H1 (cell line): ENCODE measurements at regions not wholly inside any gene's neighbourhood (a gene's known extent, or its start where the extent isn't known, plus 50 kb on each side); places are given as distances from the start of the nearest gene placed in this dataset.
A peak's percentile ranks its signal among the peaks of the same experiment; 100 is the strongest.

ENCODE experiments used
- CTCF ChIA-PET: fragments of 300-600 bp; sonication (Branson Sonifier 250); formaldehyde crosslinking; loops from one replicate; lab custom pipeline; 2021; ENCODE audit not compliant: partially characterized antibody; lab: Charles Lee
- POLR2A ChIA-PET: fragments of 300-600 bp; sonication (Branson Sonifier 250); formaldehyde crosslinking; loops from one replicate; lab custom pipeline; 2021; ENCODE audit warnings: inconsistent platforms; ENCODE audit not compliant: partially characterized antibody; lab: Charles Lee
- DNase-seq, 2 experiments: peaks; one replicate each; pipeline versions ENCODE4 v3.0.0 to v3.0.0-alpha.2; 2010 to 2022; ENCODE audit warnings: low spot score in 2 of 2, low read depth in 1 of 2, mixed read lengths in 1 of 2
- FAIRE-seq: peaks from 2 replicates; lab custom pipeline; 2011; peaks lifted over from hg19 to GRCh38; lab: Jason Lieb, UNC
- H2AFZ ChIP-seq: 2 replicates; pipeline ENCODE4 v1.8.1; 2012; ENCODE audit warnings: low read length, inconsistent platforms
- H2AK5ac ChIP-seq: 2 replicates; pipeline ENCODE4 v1.6.1; 2013; ENCODE audit warnings: low read depth, low read length
- H2BK120ac ChIP-seq: replicated peaks from 2 replicates; pipeline ENCODE3; 2013; ENCODE audit warnings: low read depth, low read length, inconsistent platforms
- H2BK12ac ChIP-seq: 2 replicates; pipeline ENCODE4 v1.6.1; 2013; ENCODE audit warnings: low read depth, low read length
- H2BK15ac ChIP-seq: 2 replicates; pipeline ENCODE4 v1.6.1; 2013; ENCODE audit warnings: low read length
- H2BK20ac ChIP-seq: 2 replicates; pipeline ENCODE4 v1.6.1; 2013; ENCODE audit warnings: low read length
- H2BK5ac ChIP-seq: 2 replicates; pipeline ENCODE4 v1.6.1; 2013; ENCODE audit warnings: low read depth, low read length
- H3K14ac ChIP-seq: 2 replicates; pipeline ENCODE4 v1.6.1; 2013; ENCODE audit warnings: inconsistent platforms; ENCODE audit not compliant: insufficient read length
- H3K18ac ChIP-seq: 2 replicates; pipeline ENCODE4 v1.6.1; 2013; ENCODE audit warnings: low read length; ENCODE audit errors: extremely low read depth
- H3K23ac ChIP-seq: 2 replicates; pipeline ENCODE4 v1.6.1; 2013; ENCODE audit warnings: inconsistent platforms; ENCODE audit not compliant: insufficient read length
- H3K23me2 ChIP-seq: 2 replicates; pipeline ENCODE4 v1.6.1; 2013; ENCODE audit warnings: low read depth, low read length
- H3K27ac ChIP-seq: 2 replicates; pipeline ENCODE4 v1.6.1; 2011; ENCODE audit warnings: low read depth, low read length, inconsistent platforms
- H3K27me3 ChIP-seq, 4 experiments: replicated peaks in 1 of 4; 1 replicate in 1 of 4; 2 replicates in 3 of 4; pipeline versions ENCODE4 v1.6.1 to v1.8.1; 2011 to 2013; ENCODE audit warnings: low read length in 3 of 4, mild to moderate bottlenecking in 3 of 4, inconsistent platforms in 2 of 4, mixed read lengths in 2 of 4, moderate library complexity in 1 of 4; ENCODE audit not compliant: control insufficient read depth in 3 of 4, insufficient read depth in 3 of 4; ENCODE audit errors: extremely low read depth in 1 of 4
- H3K36me3 ChIP-seq, 4 experiments: 2 replicates each; pipeline versions ENCODE4 v1.6.1 to v1.8.1; 2011 to 2013; ENCODE audit warnings: mild to moderate bottlenecking in 4 of 4, low read length in 3 of 4, moderate library complexity in 2 of 4, control low read depth in 1 of 4, inconsistent platforms in 1 of 4; ENCODE audit not compliant: insufficient read depth in 4 of 4, control insufficient read depth in 2 of 4
- H3K4ac ChIP-seq: replicated peaks from 2 replicates; pipeline ENCODE3; 2013; ENCODE audit warnings: low read length, low read depth, mixed read lengths, inconsistent platforms; ENCODE audit not compliant: insufficient read length
- H3K4me1 ChIP-seq, 4 experiments: replicated peaks in 1 of 4; 1 replicate in 1 of 4; 2 replicates in 3 of 4; pipeline versions ENCODE4 v1.6.1 to v1.8.1; 2011 to 2013; ENCODE audit warnings: low read length in 3 of 4, inconsistent platforms in 2 of 4, mixed read lengths in 1 of 4; ENCODE audit not compliant: insufficient read depth in 4 of 4, control insufficient read depth in 3 of 4
- H3K4me2 ChIP-seq, 2 experiments: 2 replicates each; pipeline versions ENCODE4 v1.6.1 to v1.8.1; 2011 to 2013; ENCODE audit warnings: low read depth in 2 of 2, low read length in 2 of 2, control low read depth in 1 of 2, inconsistent platforms in 1 of 2, mild to moderate bottlenecking in 1 of 2; ENCODE audit not compliant: insufficient read depth in 1 of 2
- H3K4me3 ChIP-seq, 4 experiments: fragments of 200-600, 300-600 bp in 1 of 4; sonication (generic), shearing (Covaris generic), sonication (Bioruptor Twin) in 1 of 4; 2 replicates each; pipeline versions ENCODE4 v1.5.1 to v1.8.1; 2011 to 2016; ENCODE audit warnings: low read length in 4 of 4, low read depth in 3 of 4, control low read depth in 2 of 4, inconsistent platforms in 2 of 4, mild to moderate bottlenecking in 2 of 4, mixed read lengths in 1 of 4, moderate library complexity in 1 of 4; ENCODE audit not compliant: insufficient read depth in 2 of 4; ENCODE audit errors: extremely low read depth in 1 of 4
- H3K56ac ChIP-seq: replicated peaks from 2 replicates; pipeline ENCODE3; 2013; ENCODE audit warnings: low read depth, mild to moderate bottlenecking, mixed read lengths, low read length, inconsistent platforms; ENCODE audit not compliant: insufficient read length
- H3K79me1 ChIP-seq: 2 replicates; pipeline ENCODE4 v1.6.1; 2013; ENCODE audit warnings: low read depth, low read length, control low read depth
- H3K79me2 ChIP-seq, 2 experiments: 2 replicates each; pipeline versions ENCODE4 v1.6.1 to v1.8.1; 2012 to 2013; ENCODE audit warnings: low read length in 2 of 2, mild to moderate bottlenecking in 2 of 2, inconsistent platforms in 1 of 2; ENCODE audit not compliant: insufficient read depth in 2 of 2, control insufficient read depth in 1 of 2
- H3K9ac ChIP-seq, 4 experiments: replicated peaks in 1 of 4; 1 replicate in 1 of 4; 2 replicates in 3 of 4; pipeline versions ENCODE4 v1.6.1 to v1.8.1; 2011 to 2013; ENCODE audit warnings: low read depth in 3 of 4, low read length in 3 of 4, control low read depth in 2 of 4, mild to moderate bottlenecking in 2 of 4, moderate library complexity in 2 of 4, inconsistent platforms in 1 of 4; ENCODE audit errors: extremely low read depth in 1 of 4
- H3K9me3 ChIP-seq, 2 experiments: 2 replicates each; pipeline versions ENCODE4 v1.6.1 to v1.8.1; 2012 to 2013; ENCODE audit warnings: mild to moderate bottlenecking in 2 of 2, moderate library complexity in 2 of 2, control low read depth in 1 of 2, inconsistent platforms in 1 of 2, low read depth in 1 of 2, low read length in 1 of 2, mixed read lengths in 1 of 2; ENCODE audit not compliant: insufficient read depth in 2 of 2
- H4K20me1 ChIP-seq, 2 experiments: replicated peaks in 1 of 2; 2 replicates each; pipeline versions ENCODE3 to v1.8.1; 2011 to 2013; ENCODE audit warnings: inconsistent platforms in 2 of 2, low read length in 2 of 2, mild to moderate bottlenecking in 1 of 2; ENCODE audit not compliant: insufficient read depth in 2 of 2, control insufficient read depth in 1 of 2
- H4K5ac ChIP-seq: 2 replicates; pipeline ENCODE4 v1.6.1; 2013; ENCODE audit warnings: low read length, low read depth, mixed read lengths, inconsistent platforms; ENCODE audit not compliant: insufficient read length
- H4K8ac ChIP-seq: 2 replicates; pipeline ENCODE4 v1.8.0; 2013; ENCODE audit warnings: mild to moderate bottlenecking, moderate library complexity, low read length, inconsistent platforms; ENCODE audit not compliant: insufficient read depth; ENCODE audit errors: extremely low read depth
- H4K91ac ChIP-seq: replicated peaks from 2 replicates; pipeline ENCODE3; 2013; ENCODE audit warnings: low read length, mixed read lengths, inconsistent platforms; ENCODE audit not compliant: insufficient read length
- ASH2L ChIP-seq: fragments of 200-600, 300-600 bp; sonication (generic); IDR thresholded peaks from one replicate; pipeline ENCODE4 v1.7.1; 2017; ENCODE audit warnings: low read length
- CBX8 ChIP-seq: fragments of 300-800, 300-1000 bp; sonication (generic); IDR thresholded peaks from 2 replicates; pipeline ENCODE4 v1.7.1; 2016; ENCODE audit warnings: low read depth, low read length, borderline replicate concordance
- HDAC2 ChIP-seq, 2 experiments: fragments of 300-600 bp in 1 of 2; sonication (generic) in 1 of 2; IDR thresholded peaks; 2 replicates each; pipeline ENCODE4 v1.6.1; 2011 to 2012; ENCODE audit warnings: low read depth in 2 of 2, low read length in 2 of 2, mild to moderate bottlenecking in 2 of 2, moderate library complexity in 2 of 2, borderline replicate concordance in 1 of 2, inconsistent platforms in 1 of 2
- HDAC6 ChIP-seq: IDR thresholded peaks from one replicate; pipeline ENCODE4 v1.7.1; 2012; ENCODE audit warnings: low read depth, mild to moderate bottlenecking, inconsistent platforms, low read length, moderate library complexity
- JUND ChIP-seq: IDR thresholded peaks from 2 replicates; pipeline ENCODE4 v1.6.1; 2011; ENCODE audit warnings: mild to moderate bottlenecking, improper control_type of control experiment, low read length
- MAFK ChIP-seq: IDR thresholded peaks from 2 replicates; pipeline ENCODE4 v1.6.1; 2012; ENCODE audit warnings: low read depth, mild to moderate bottlenecking, improper control_type of control experiment, low read length
- NANOG ChIP-seq: IDR thresholded peaks from 2 replicates; pipeline ENCODE4 v1.6.1; 2011; ENCODE audit warnings: low read length, low read depth, mild to moderate bottlenecking, inconsistent platforms; ENCODE audit not compliant: insufficient read depth, poor library complexity, severe bottlenecking
- NRF1 ChIP-seq: IDR thresholded peaks from 2 replicates; pipeline ENCODE4 v1.6.1; 2011; ENCODE audit warnings: mild to moderate bottlenecking, low read depth, low read length, improper control_type of control experiment
- SP4 ChIP-seq: IDR thresholded peaks from 2 replicates; pipeline ENCODE4 v1.6.1; 2012; ENCODE audit warnings: low read length, inconsistent platforms
- TEAD4 ChIP-seq: IDR thresholded peaks from 2 replicates; pipeline ENCODE4 v1.6.1; 2012; ENCODE audit warnings: low read depth, low read length, inconsistent platforms, mixed read lengths
- YY1 ChIP-seq: IDR thresholded peaks from 2 replicates; pipeline ENCODE4 v1.6.1; 2011; ENCODE audit warnings: low read depth, mild to moderate bottlenecking, low read length
- WGBS, 2 experiments: shearing (Covaris generic) in 1 of 2; methylation state at CpG; one replicate each; pipeline versions ENCODE4 v1.1.6 to v1.1.7; 2013 to 2015; ENCODE audit warnings: low lambda C conversion rate in 2 of 2, mixed read lengths in 2 of 2, inconsistent platforms in 1 of 2, low coverage in 1 of 2, missing lambda C conversion rate in 1 of 2; ENCODE audit not compliant: insufficient replicate concordance in 2 of 2, insufficient coverage in 1 of 2, insufficient read length in 1 of 2; ENCODE audit errors: extremely low coverage in 1 of 2, missing lambda C conversion rate in 1 of 2; 5-methylcytosine and 5-hydroxymethylcytosine counted together
- TF ChIP-seq, protein P1 (sequence below): IDR thresholded peaks from 2 replicates; pipeline ENCODE4 v1.6.1; 2012; ENCODE audit warnings: low read length, inconsistent platforms
- TF ChIP-seq, protein P2 (sequence below): IDR thresholded peaks from 2 replicates; pipeline ENCODE4 v1.6.1; 2011; ENCODE audit warnings: low read depth, mild to moderate bottlenecking, low read length; ENCODE audit not compliant: insufficient read depth

DNA sequence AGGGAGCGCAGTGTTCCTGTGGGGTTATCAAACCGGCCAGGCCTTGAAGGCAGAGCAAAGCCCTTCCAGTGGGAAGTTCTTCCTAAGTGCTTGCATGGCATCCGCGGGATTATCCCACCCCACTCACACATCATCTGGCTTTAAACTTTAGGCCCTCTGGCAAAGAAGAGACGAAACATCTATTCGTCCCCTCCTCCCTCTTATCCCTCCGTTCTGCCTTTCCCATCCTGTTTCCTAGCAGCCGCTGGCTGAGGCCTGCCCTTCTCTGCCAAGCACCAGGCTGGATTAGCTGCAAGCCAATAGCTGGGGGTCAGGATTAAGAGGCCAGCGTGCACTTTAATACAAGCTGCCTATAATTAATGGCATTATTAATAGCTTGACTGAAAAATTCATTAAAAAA, 621.0 kb downstream of the PKHD1 start:
- H3K4me2 ChIP-seq = no peak overlapping the region
- FAIRE-seq (no peak), DNase-seq (no peak)
- H3K23ac ChIP-seq = no peak overlapping the region
- H4K20me1 ChIP-seq = peaks cover 0 to 2% of the 10 kb centered on the region in 2 experiments
- H3K4me3 ChIP-seq = no peak overlapping the region
- H2AFZ ChIP-seq = peak overlapping the region; percentile 96
- no peak overlapping the region for H3K27ac ChIP-seq
- no peak overlapping the region for H3K56ac ChIP-seq
- no peak overlapping the region for H3K4ac ChIP-seq
- no peaks in the 10 kb centered on the region; a peak in 1 of 8 replicates for H3K36me3 ChIP-seq
- no peaks in the 10 kb centered on the region for H3K23me2 ChIP-seq
- H3K18ac ChIP-seq = no peak overlapping the region
- H3K27me3 ChIP-seq = no peaks in the 10 kb centered on the region
- H3K79me1 ChIP-seq = no peaks in the 10 kb centered on the region
- no peak overlapping the region for H2BK5ac ChIP-seq
- H4K91ac ChIP-seq = no peak overlapping the region
- POLR2A ChIA-PET = no interaction called here
- no peak overlapping the region for H3K14ac ChIP-seq
- peak overlapping the region; percentile 14; the same call in 1 of the 2 replicates for H4K8ac ChIP-seq
- H3K9me3 ChIP-seq = no peaks in the 10 kb centered on the region
- H2BK120ac ChIP-seq = no peak overlapping the region
- WGBS, 2 experiments = 95% methylated on average over 9 of the region's 9 CpGs; no CpG with 5 or more reads in 1 of the 2 experiments
- H4K5ac ChIP-seq = no peak overlapping the region
- CTCF ChIA-PET = no interaction called here
- H3K79me2 ChIP-seq = no peaks in the 10 kb centered on the region
- H2AK5ac ChIP-seq = no peak overlapping the region
- no peak overlapping the region for H2BK20ac ChIP-seq
- H2BK15ac ChIP-seq = no peak overlapping the region
- no peak overlapping the region for H3K9ac ChIP-seq
- H3K4me1 ChIP-seq = no peaks in the 10 kb centered on the region
- H2BK12ac ChIP-seq = no peak overlapping the region
- no peak for TF ChIP-seq YY1
- no peak for TF ChIP-seq SP4
- TF ChIP-seq HDAC2 (IDR thresholded peaks at IDR 0.05; ENCODE audit: borderline replicate concordance in 1 of 2, low read depth in 2 of 2, low read length in 2 of 2) = no peak
- TF ChIP-seq CBX8 = no peak
- TF ChIP-seq HDAC6 = no peak
- TF ChIP-seq, protein P1, sequence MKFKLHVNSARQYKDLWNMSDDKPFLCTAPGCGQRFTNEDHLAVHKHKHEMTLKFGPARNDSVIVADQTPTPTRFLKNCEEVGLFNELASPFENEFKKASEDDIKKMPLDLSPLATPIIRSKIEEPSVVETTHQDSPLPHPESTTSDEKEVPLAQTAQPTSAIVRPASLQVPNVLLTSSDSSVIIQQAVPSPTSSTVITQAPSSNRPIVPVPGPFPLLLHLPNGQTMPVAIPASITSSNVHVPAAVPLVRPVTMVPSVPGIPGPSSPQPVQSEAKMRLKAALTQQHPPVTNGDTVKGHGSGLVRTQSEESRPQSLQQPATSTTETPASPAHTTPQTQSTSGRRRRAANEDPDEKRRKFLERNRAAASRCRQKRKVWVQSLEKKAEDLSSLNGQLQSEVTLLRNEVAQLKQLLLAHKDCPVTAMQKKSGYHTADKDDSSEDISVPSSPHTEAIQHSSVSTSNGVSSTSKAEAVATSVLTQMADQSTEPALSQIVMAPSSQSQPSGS = no peak
- no peak for TF ChIP-seq ASH2L
- no peak for TF ChIP-seq NRF1
- TF ChIP-seq, protein P2, sequence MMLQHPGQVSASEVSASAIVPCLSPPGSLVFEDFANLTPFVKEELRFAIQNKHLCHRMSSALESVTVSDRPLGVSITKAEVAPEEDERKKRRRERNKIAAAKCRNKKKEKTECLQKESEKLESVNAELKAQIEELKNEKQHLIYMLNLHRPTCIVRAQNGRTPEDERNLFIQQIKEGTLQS = no peak
- TF ChIP-seq NANOG = no peak
- TF ChIP-seq JUND = no peak
- TF ChIP-seq MAFK = no peak
- no peak for TF ChIP-seq TEAD4
